ENCODE measurements at regions not wholly inside any gene's neighbourhood (a gene's known extent, or its start where the extent isn't known, plus 50 kb on each side); places are given as distances from the start of the nearest gene placed in this dataset.
A peak's percentile ranks its signal among the peaks of the same experiment; 100 is the strongest.

DNA sequence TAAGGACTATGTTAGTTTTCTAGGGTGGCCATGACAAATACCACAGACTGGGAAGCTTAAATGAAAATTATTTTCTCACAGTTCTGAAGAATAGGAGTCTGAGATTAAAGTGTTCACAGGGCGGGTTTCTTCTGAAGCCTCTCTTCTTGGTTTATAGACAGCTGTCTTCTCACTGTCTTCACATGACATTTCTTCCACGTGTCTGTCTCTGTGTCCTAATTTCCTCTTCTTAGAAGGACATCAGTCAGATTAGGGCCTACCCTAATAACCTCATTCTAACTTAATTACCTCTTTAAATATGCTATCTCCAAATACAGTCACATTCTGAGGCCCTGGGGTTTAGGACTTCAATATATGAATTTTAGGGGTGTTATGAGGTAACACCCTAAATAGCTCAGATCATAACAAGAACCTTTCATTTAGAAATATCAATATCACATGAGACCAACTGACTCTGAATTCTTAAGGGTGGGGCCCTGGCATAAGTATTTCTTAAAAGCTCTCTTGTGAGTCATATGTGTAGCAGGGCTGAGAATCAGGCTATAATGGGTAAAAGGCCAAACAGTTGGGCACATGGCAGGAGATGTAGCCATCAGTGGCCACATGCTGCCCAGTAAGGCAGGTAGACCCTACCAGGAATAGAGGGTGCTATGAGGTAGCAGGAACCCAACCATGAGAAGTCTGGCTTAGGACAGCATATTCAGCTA, 62.0 kb upstream of the TENT5A start:
- intact Hi-C loops (cut with DNase I, micrococcal nuclease): no loop called here
- no peak for DNase-seq
- ATAC-seq: no peak

DNA sequence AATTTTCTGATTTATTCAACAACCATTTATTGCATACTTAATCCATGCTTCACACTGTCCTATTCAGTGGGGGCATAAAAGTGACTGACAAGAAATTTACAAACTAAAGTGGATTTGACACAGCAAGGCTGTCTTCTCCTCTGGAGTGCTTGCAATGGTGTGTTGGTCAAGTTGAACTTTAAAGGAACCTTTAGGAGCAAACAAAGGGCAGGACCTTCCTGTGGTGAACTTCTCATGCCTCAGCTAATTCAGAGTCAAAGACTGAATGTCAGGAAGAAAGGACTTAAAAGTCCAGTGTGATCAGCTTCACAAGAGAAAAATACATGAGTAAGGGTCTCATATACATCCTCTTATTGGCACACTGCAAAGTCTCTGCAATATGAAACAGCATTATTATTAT, 60.8 kb upstream of the TENT5A start:
- intact Hi-C loops (cut with DNase I, micrococcal nuclease): no loop called here
- no peak for ATAC-seq
- no peak for DNase-seq

DNA sequence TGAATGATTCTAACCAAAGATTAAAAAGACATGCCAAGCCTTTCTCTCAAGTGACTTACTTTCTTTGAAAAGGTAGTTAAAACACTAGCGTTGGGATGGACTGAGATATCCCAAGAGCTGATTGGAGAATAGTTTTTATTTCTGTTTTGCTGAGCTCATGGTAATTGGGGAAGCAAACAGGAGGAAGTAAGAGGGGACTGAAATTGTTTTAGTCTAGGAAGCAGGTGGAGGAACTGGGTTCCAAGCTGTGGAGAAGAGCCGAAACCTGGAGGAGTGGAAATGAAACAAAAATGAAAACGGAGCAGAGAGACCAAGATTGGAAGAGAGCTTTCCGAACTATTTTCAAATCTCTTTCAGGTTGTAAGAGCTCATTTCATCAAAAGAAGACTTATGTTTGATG, 59.9 kb upstream of the TENT5A start:
- DNase-seq: no peak
- no peak for ATAC-seq
- intact Hi-C loops (cut with DNase I, micrococcal nuclease): no loop called here

DNA sequence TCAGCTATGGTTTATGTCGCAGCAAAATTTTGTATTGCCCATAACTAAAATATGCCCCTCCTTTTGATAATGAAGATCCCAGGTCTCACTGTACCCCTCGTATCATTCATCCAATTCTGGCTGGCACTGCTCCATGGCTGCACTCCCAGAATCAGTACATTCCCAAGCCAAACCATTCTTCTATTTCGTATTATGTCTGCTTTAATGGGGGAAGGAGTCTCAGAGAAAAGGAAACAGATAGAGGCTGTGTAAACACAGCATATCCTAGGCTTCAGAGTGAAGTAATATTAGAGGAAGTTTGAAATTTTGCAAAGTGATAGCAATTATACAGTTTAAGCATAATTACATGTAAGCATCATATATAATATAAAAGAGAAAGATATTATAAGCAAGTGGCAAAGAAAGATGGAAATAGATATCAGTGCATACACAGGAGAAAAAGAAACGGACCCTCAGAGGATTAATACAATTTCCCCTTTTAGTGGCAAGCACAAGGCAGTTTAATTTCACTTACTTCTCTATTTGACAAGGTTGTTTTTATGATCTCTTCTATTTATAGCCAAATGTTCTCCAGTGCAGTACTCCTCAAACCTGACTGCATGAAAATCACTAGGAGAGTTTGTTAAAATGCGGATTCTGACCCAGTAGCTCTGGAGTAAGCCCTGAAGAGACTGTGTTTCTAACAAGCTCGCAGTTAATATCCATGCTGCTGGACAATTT, 56.5 kb upstream of the TENT5A start:
- no peak for DNase-seq
- intact Hi-C loops (cut with DNase I, micrococcal nuclease): no loop called here
- ATAC-seq: no peak

DNA sequence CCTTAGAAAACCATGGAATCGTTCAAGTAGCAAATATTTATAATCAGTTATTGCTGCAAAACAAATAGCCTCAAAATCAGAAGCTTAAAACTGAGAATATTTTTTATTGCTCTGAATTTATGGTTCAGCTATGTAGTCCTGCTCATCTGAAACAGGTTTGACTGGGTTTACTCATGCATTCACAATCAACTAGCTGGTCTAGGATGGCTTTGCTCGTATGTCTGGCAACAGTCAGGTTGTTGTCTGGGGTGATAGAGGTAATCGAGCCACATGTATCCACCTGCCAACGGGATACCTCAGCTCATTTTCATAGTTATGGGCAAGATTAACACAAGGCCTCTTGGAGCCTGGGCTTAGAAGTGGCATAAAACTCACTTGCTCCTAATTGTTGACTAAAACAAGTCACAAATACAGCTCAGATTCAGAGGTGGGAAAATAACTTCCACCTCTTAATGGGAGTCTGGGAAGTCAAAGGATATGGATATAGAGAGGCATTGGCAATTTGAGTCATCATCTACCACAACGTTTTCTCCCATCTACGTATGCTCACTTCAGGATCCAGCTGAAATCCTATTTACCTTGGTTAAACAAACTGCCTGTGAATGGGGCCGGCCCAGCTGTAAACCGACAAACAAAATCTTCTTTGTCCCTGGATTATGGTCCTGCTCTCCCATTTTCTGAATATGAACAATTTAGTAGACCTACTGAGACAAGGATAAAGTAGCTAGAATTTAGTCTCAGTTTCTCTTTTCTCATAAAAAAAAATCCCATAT, 54.5 kb upstream of the TENT5A start:
- peak; percentile 97 for ATAC-seq
- peak in 1 of 2 donors; percentile 34 for DNase-seq
- intact Hi-C loops (cut with DNase I, micrococcal nuclease): no loop called here

DNA sequence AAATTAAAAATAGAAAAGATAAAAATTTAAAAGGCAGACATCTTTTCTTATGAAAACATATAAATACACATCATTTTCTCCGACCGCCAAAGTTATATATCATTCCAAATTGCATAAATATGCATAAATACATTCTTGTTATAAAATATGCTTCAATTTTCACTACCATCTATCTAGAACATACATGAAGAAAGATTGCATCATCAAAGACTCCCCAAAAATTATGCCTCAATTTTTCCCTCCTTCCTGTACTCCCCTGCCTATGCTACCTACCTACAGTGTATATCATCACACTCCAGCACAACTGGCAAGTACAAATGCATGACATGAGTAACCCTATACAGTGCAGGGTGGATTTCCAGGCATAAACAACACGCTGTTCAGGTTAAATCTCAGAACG, 49.9 kb upstream of the TENT5A start:
- no peak for ATAC-seq
- DNase-seq: no peak
- intact Hi-C loops (cut with DNase I, micrococcal nuclease): no loop called here

All from left colon (tissue), 2 donors.